Fibroblast of villous mesenchyme (primary cell): ENCODE measurements at regions not wholly inside any gene's neighbourhood (a gene's known extent, or its start where the extent isn't known, plus 50 kb on each side); places are given as distances from the start of the nearest gene placed in this dataset.

Experiments used
- DNase-seq: peaks from one replicate; pipeline ENCODE4 v3.0.0-alpha.2; 2010; ENCODE audit warnings: low read depth
- H3K4me3 ChIP-seq: 2 replicates; pipeline ENCODE4 v1.5.1; 2011; ENCODE audit warnings: low read depth, mild to moderate bottlenecking, low read length
- TF ChIP-seq, protein P1 (sequence below): IDR thresholded peaks from 2 replicates; pipeline ENCODE4 v1.5.1; 2012; ENCODE audit warnings: low read depth, mild to moderate bottlenecking, low read length; ENCODE audit not compliant: insufficient read depth

DNA sequence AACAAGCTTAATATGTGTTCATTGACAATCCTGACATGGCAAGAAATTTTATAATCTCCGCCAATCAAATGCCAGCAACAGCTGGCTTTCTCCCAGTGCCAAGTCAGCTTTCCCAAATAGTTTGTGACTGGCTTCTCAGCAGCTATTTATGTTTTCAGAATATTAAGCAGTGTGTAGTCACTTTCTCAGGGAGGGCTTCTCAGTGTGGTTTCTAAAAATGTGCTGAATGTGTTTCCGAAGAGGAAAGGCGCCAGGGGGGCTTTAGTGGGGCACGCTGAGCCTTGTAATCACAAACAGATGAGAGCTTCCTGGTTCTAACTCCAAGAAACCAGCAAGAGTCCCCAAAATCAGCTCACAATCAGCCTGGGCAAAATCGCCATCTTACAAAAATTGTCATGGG lies 258.7 kb upstream of the CPEB2 start:
- H3K4me3 ChIP-seq: no peak overlapping the region
- DNase-seq: peak; percentile 4
- TF ChIP-seq, protein P1, sequence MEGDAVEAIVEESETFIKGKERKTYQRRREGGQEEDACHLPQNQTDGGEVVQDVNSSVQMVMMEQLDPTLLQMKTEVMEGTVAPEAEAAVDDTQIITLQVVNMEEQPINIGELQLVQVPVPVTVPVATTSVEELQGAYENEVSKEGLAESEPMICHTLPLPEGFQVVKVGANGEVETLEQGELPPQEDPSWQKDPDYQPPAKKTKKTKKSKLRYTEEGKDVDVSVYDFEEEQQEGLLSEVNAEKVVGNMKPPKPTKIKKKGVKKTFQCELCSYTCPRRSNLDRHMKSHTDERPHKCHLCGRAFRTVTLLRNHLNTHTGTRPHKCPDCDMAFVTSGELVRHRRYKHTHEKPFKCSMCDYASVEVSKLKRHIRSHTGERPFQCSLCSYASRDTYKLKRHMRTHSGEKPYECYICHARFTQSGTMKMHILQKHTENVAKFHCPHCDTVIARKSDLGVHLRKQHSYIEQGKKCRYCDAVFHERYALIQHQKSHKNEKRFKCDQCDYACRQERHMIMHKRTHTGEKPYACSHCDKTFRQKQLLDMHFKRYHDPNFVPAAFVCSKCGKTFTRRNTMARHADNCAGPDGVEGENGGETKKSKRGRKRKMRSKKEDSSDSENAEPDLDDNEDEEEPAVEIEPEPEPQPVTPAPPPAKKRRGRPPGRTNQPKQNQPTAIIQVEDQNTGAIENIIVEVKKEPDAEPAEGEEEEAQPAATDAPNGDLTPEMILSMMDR: no peak

DNA sequence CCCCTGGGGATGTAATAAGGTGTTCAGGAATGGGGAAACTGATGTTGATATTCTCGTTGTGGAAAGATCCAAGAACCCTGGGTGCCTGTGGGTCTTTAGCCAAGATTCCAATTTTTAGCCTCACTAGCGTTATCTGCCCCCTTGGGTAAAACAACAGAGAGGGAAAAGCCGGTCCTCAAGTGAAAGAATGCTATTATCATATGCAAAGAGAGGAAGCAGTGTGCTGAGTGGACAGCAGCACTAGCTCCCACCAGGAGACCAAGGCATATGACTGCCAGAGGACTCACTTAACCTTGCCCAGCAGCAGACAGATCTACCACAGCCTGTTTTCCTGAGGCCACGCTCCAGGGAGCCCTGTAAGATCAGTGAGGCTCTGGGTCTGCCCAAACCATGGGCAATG lies 257.9 kb upstream of the CPEB2 start:
- no peak overlapping the region for H3K4me3 ChIP-seq
- DNase-seq: no peak
- TF ChIP-seq, protein P1: no peak

DNA sequence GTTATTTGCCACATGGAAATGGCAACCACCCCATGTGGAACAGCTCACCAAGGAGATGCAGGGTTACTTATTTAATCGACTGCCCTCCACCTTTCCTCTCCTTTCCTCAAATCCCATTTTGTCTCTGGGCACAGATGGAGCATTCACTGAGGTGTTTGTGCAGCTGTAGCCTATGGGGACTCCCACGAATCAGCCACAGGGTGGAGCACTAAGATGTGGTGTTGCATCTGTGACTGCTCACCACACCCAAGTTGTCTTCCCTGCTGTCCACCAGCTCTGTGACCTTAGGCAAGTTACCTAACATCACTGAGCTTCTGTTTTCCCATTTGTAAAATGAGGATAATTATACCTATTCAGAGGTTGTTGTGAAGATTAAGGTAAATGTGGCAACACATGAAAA lies 252.4 kb upstream of the CPEB2 start:
- peak; percentile 11 for DNase-seq
- TF ChIP-seq, protein P1: peak; percentile 8

DNA sequence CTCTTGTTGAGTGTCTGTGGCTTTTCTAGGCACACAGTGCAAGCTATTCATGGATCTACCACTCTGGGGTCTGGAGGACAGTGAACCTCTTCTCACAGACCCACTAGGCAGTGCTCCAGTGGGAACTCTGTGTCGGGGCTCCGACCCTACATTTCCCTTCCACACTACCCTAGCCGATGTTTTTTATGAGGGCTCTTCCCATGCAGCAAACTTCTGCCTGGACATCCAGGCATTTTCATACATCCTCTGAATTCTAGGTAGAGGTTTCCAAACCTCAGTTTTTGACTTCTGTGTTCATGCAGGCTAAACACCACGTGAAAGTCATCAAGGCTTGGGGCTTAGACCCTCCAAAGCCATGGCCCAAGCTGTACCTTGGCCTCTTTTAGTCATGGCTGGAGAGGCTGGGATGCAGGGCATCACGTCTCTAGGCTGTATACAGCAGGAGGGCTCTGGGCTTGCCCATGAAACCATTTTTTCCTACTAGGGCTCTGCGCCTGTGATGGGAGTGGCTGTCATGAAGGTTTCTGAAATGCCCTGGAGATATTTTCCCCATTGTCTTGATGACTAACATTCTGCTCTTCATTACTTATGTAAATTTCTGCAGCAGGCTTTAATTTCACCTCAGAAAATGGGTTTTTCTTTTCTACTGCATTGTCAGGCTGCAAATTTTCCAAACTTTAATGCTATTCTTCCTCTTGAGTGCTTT lies 249.8 kb upstream of the CPEB2 start:
- TF ChIP-seq, protein P1: no peak
- H3K4me3 ChIP-seq: no peak overlapping the region
- DNase-seq: no peak

More for the DNA sequence above, 252.4 kb upstream of the CPEB2 start:
- H3K4me3 ChIP-seq: no peak overlapping the region

DNA sequence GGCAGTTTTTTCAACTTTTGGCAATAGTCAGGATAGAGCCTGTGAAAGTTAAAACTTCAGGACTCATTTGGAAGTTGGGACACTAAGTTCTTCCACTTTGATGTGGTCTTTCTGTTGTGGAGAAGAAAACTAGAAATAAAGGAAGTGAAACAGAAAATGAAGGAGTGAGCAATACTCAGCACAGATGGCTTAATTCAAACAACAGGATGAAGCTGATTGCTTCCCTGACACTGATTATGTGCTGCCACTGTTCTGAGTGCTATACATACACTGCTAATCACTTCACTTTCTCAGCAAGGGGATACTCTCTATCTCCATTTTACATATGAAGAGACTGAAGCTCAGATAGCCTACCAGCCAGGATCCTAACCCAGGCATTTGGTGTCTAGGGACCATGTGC lies 235.1 kb upstream of the CPEB2 start:
- DNase-seq: no peak
- H3K4me3 ChIP-seq: no peak overlapping the region
- TF ChIP-seq, protein P1: no peak

DNA sequence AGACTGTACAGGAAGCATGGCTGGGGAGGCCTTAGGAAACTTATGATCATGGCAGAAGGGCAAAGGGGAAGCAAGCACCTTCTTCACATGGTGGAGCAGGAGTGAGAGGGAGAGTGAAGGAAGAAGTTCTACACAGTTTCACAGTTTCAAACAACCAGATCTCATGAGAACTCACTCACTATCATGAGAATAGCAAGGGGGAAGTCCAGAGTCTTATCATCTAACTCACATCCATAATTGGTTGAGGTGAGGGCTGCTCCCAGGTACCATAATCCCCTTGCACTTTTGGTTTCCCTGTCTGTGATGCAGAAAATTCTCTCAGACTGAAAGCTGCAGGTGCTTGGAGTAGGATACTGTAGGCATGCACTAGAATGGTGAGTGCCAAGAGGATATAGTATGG lies 233.8 kb upstream of the CPEB2 start:
- no peak overlapping the region for H3K4me3 ChIP-seq
- no peak for DNase-seq
- TF ChIP-seq, protein P1: no peak

DNA sequence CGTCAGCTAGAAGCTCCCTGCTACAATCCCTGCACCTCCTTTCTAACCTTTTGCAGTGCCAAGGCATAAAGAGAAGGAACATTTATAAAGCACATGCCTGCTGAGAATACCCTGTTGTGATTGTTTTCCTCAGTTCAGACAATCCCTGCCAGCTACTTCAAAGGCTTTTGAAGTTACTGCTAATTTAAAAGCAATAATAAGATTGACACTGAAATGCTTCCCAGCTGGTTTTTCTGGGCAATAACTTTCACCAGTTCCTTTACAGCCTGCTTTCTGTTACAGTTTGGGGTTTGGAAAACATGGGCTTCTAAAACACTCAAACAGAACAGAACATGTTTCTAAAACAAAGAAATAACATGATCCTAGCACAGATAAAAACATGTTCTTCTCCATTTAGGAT lies 232.3 kb upstream of the CPEB2 start:
- no peak for DNase-seq
- H3K4me3 ChIP-seq: no peak overlapping the region
- TF ChIP-seq, protein P1: no peak
